ENCODE measurements at regions not wholly inside any gene's neighbourhood (a gene's known extent, or its start where the extent isn't known, plus 50 kb on each side); places are given as distances from the start of the nearest gene placed in this dataset.

- DNase-seq: no peak
Measured at GRCh38 chr4:100130964-100131363, 59.3 kb downstream of the DDIT4L start.

- DNase-seq: no peak
Measured at GRCh38 chr4:100130491-100130890, 59.8 kb downstream of the DDIT4L start.

GRCh38 chr4:100129774-100130173 is 60.5 kb downstream of the DDIT4L start:
- no peak for DNase-seq

- DNase-seq: no peak
Measured at GRCh38 chr4:100128338-100128737, 61.9 kb downstream of the DDIT4L start.

- no peak for DNase-seq
Measured at GRCh38 chr4:100124715-100125114, 65.6 kb downstream of the DDIT4L start.

GRCh38 chr4:100118181-100118580 is 72.1 kb downstream of the DDIT4L start:
- no peak for DNase-seq

- DNase-seq: no peak
Measured at GRCh38 chr4:100117750-100118149, 72.5 kb downstream of the DDIT4L start.

GRCh38 chr4:100114909-100115308 is 75.4 kb downstream of the DDIT4L start:
- no peak for DNase-seq

- no peak for DNase-seq
Measured at GRCh38 chr4:100113732-100114131, 76.5 kb downstream of the DDIT4L start.

- no peak for DNase-seq
Measured at GRCh38 chr4:100113096-100113495, 77.2 kb downstream of the DDIT4L start.

GRCh38 chr4:100109921-100110320 is 80.3 kb downstream of the DDIT4L start:
- no peak for DNase-seq

- DNase-seq: no peak
Measured at GRCh38 chr4:100108869-100109268, 81.4 kb downstream of the DDIT4L start.

- DNase-seq: no peak
Measured at GRCh38 chr4:100106982-100107381, 83.3 kb downstream of the DDIT4L start.

- no peak for DNase-seq
Measured at GRCh38 chr4:100103671-100104070, 86.6 kb downstream of the DDIT4L start.

GRCh38 chr4:100100985-100101384 is 89.3 kb downstream of the DDIT4L start:
- DNase-seq: no peak

- DNase-seq: no peak
Measured at GRCh38 chr4:100099746-100100145, 90.5 kb downstream of the DDIT4L start.

GRCh38 chr4:100098681-100099080 is 91.6 kb downstream of the DDIT4L start:
- no peak for DNase-seq

- no peak for DNase-seq
Measured at GRCh38 chr4:100098011-100098545, 92.2 kb downstream of the DDIT4L start.

- peak; percentile 47 for DNase-seq
Measured at GRCh38 chr4:100095729-100096595, 94.3 kb downstream of the DDIT4L start.

GRCh38 chr4:100093091-100093866 is 97.0 kb downstream of the DDIT4L start:
- DNase-seq: peak; percentile 69

- DNase-seq: no peak
Measured at GRCh38 chr4:100087743-100088142, 102.5 kb downstream of the DDIT4L start.

GRCh38 chr4:100086766-100087431 is 103.4 kb downstream of the DDIT4L start:
- no peak for DNase-seq

GRCh38 chr4:100084892-100085291 is 105.4 kb downstream of the DDIT4L start:
- DNase-seq: no peak

Measured in inflammatory macrophage treated with lipopolysaccharide for 4 hours (primary cell).